ENCODE measurements at regions not wholly inside any gene's neighbourhood (a gene's known extent, or its start where the extent isn't known, plus 50 kb on each side); places are given as distances from the start of the nearest gene placed in this dataset.

GRCh38 chr18:24936691-24937090, 415.3 kb downstream of the ZNF521 start:
- no peak for TF ChIP-seq CTCF (IDR thresholded peaks at IDR 0.05; ENCODE audit: low read depth, low read length)
- in situ Hi-C loops (cut with HindIII; ENCODE audit: low sequenced_read_pairs): no loop called here
- DNase-seq (ENCODE audit: low read depth, low spot score): no peak
- no peak overlapping the region for H3K4me3 ChIP-seq (ENCODE audit: low read depth, low read length)

DNA sequence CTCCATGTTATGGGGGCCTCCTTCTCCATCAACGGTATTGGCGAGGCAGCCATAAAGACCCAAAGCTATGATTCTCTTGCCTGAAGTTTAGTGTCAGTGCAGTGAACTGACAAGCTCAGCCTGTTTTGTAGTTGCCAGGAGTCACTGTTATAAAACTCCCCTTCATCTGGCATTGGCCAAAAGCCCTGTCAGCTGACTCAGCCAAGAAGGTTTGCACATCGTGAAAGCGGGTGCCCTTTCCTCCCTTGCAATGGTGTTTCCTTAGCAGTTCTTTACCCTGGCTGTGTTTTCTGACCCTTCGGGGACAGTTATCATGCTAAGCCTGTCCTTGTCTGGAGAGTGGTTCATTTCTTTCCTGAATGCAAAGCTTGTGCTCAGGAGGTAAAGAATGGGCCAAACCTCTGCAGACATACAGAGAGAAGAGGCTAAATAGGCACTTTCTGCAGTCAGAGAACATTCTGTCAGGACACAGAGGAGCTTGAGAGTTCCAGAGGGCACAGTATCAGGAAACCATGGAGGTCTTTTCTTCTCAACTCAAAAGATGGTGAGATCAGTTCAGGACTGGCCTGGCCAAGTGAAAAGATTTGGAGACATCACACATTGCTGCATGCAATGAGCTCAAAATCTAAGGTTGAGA, 414.2 kb downstream of the ZNF521 start:
- TF ChIP-seq CTCF (IDR thresholded peaks at IDR 0.05; ENCODE audit: low read depth, low read length): no peak
- no peak for DNase-seq (ENCODE audit: low read depth, low spot score)
- no peak overlapping the region for H3K4me3 ChIP-seq (ENCODE audit: low read depth, low read length)
- in situ Hi-C loops (cut with HindIII; ENCODE audit: low sequenced_read_pairs): no loop called here

GRCh38 chr18:24940416-24940815, 411.6 kb downstream of the ZNF521 start:
- DNase-seq (ENCODE audit: low read depth, low spot score): no peak
- in situ Hi-C loops (cut with HindIII; ENCODE audit: low sequenced_read_pairs): no loop called here
- TF ChIP-seq CTCF (IDR thresholded peaks at IDR 0.05; ENCODE audit: low read depth, low read length): no peak

DNA sequence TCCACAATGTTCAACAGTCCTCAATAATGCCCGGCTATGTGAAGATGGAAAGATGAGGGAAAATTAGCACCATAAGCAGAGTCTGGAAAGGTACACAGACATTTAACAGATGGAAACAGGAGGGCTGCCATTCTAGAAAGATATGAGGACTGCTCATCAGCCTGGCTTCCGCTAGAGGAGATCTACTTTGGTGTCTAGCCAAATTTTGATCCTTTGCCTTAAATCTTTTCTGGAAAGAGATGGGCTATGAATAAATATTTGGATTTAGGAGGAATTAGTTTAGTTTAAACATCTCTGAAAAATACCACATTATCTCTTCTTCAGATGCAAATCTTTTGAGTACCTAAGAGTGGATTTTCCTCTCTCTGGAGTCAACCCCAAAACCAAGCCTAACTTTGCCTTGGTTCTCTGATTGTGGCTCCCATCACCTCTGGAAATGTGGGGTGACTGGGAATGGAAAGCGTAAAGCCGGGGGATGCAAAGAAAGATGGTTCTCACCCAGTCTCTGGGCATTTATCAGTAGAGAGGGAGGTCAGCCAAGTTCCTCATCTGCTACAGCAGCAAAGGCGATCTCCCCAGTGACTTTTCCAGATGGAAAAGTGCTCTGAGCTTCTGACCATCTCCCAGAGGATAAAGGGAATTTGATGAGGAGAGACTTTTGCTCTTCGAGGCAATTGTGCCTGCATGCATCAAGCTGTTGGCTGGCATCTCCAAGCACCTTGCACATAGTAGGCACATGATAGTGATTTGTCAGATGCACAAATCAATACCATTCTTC, 410.6 kb downstream of the ZNF521 start:
- no peak for TF ChIP-seq CTCF (IDR thresholded peaks at IDR 0.05; ENCODE audit: low read depth, low read length)
- DNase-seq (ENCODE audit: low read depth, low spot score): no peak
- no peak overlapping the region for H3K4me3 ChIP-seq (ENCODE audit: low read depth, low read length)
- in situ Hi-C loops (cut with HindIII; ENCODE audit: low sequenced_read_pairs): no loop called here

More at GRCh38 chr18:24940416-24940815, 411.6 kb downstream of the ZNF521 start:
- no peak overlapping the region for H3K4me3 ChIP-seq (ENCODE audit: low read depth, low read length)

GRCh38 chr18:24942144-24942543, 409.8 kb downstream of the ZNF521 start:
- H3K4me3 ChIP-seq (ENCODE audit: low read depth, low read length): no peak overlapping the region
- DNase-seq (ENCODE audit: low read depth, low spot score): no peak
- in situ Hi-C loops (cut with HindIII; ENCODE audit: low sequenced_read_pairs): no loop called here
- TF ChIP-seq CTCF (IDR thresholded peaks at IDR 0.05; ENCODE audit: low read depth, low read length): no peak

DNA sequence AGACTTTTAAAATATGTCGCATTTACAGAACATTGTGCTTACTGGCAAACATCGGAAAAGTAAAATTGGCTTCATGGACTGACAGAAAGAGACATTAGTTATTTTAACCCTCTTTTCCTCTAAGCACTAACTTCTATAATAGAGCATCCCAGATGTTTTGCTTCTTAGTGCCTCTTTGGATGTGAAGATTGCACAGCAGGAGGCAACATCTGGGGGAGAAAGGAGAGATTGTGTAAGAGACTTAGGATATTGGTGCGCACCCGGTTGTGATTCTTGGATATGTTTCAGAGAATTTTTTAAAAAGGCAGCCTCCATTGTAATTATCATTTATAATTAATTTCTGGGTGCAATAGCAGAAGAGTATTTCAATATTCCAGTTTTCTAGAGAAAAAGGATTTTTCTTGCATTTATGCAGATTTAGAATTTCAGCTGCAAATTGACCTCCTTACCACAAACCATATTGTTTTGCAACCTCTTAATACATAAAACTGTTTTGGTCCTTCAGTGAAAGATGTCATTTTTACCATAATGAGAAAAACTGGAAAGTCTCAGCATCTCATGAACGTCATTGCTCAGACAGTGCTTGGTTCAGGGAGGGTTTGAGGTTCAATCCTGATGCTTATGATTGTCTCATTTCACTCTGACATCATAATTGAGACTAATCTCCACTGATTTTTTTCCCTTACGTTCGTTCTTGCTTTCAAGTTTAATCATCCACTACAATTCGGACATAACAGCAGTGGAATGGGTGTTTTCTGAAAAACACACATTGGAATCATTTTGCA, 404.3 kb downstream of the ZNF521 start:
- in situ Hi-C loops (cut with HindIII; ENCODE audit: low sequenced_read_pairs): no loop called here
- H3K4me3 ChIP-seq (ENCODE audit: low read depth, low read length): no peak overlapping the region
- TF ChIP-seq CTCF (IDR thresholded peaks at IDR 0.05; ENCODE audit: low read depth, low read length): no peak
- DNase-seq (ENCODE audit: low read depth, low spot score): no peak
